ENCODE measurements at regions not wholly inside any gene's neighbourhood (a gene's known extent, or its start where the extent isn't known, plus 50 kb on each side); places are given as distances from the start of the nearest gene placed in this dataset.

- DNase-seq (ENCODE audit: low spot score in 2 of 2) = no peak
- Histone ChIP-seq H3K36me3 (replicated peaks) (no peaks in the 10 kb centered on the region), H3K9me3 (no peaks in the 10 kb centered on the region), H3K4me3 (no peak overlapping the region), H3K4me1 (peaks cover 11% of the 10 kb centered on the region), H3K27me3 (ENCODE audit: low read depth) (0 out of 2 replicates have a peak, but pooled peaks cover 3% of the 10 kb centered on the region)
- in situ Hi-C loops (cut with MboI; ENCODE audit: low sequenced_read_pairs) = loop anchor here (25.0 kb wide), 2 partner anchors 506 to 681 kb away; no protein-coding TSS in a partner anchor
Measured at GRCh38 chr1:240693036-240693435, 81.1 kb upstream of the GREM2 start.

GRCh38 chr1:240691909-240692705 is 80.2 kb upstream of the GREM2 start:
- H3K27me3 ChIP-seq (ENCODE audit: low read depth) = 0 out of 2 replicates have a peak, but pooled peaks cover 3% of the 10 kb centered on the region
- in situ Hi-C loops (cut with MboI; ENCODE audit: low sequenced_read_pairs) = loop anchor here (25.0 kb wide), 2 partner anchors 505 to 680 kb away; no protein-coding TSS in a partner anchor
- no peaks in the 10 kb centered on the region for H3K36me3 ChIP-seq (replicated peaks)
- H3K4me3 ChIP-seq = no peak overlapping the region
- H3K9me3 ChIP-seq = no peaks in the 10 kb centered on the region
- peak; percentile 53 to 65 for DNase-seq (ENCODE audit: low spot score in 2 of 2)
- H3K4me1 ChIP-seq = peaks cover 11% of the 10 kb centered on the region

- in situ Hi-C loops (cut with MboI; ENCODE audit: low sequenced_read_pairs) = loop anchor here (25.0 kb wide), 2 partner anchors 504 to 679 kb away; no protein-coding TSS in a partner anchor
- Histone ChIP-seq H3K36me3 (replicated peaks) (no peaks in the 10 kb centered on the region), H3K4me1 (peaks cover 11% of the 10 kb centered on the region), H3K4me3 (no peak overlapping the region), H3K27me3 (ENCODE audit: low read depth) (0 out of 2 replicates have a peak, but pooled peaks cover 3% of the 10 kb centered on the region), H3K9me3 (no peaks in the 10 kb centered on the region)
- no peak for DNase-seq (ENCODE audit: low spot score in 2 of 2)
Measured at GRCh38 chr1:240691501-240691900, 79.5 kb upstream of the GREM2 start.

- no peak overlapping the region for H3K4me3 ChIP-seq
- H3K36me3 ChIP-seq (replicated peaks) = no peaks in the 10 kb centered on the region
- in situ Hi-C loops (cut with MboI; ENCODE audit: low sequenced_read_pairs) = loop anchor here (25.0 kb wide), 2 partner anchors 501 to 676 kb away; no protein-coding TSS in a partner anchor
- DNase-seq (ENCODE audit: low spot score in 2 of 2) = no peak
- H3K4me1 ChIP-seq = peaks cover 7% of the 10 kb centered on the region; the same call in 1 of the 2 replicates
- no peaks in the 10 kb centered on the region for H3K9me3 ChIP-seq
- H3K27me3 ChIP-seq (ENCODE audit: low read depth) = no peaks in the 10 kb centered on the region
Measured at GRCh38 chr1:240687820-240688219, 75.9 kb upstream of the GREM2 start.

- Histone ChIP-seq H3K9me3 (no peaks in the 10 kb centered on the region), H3K36me3 (replicated peaks) (no peaks in the 10 kb centered on the region), H3K27me3 (ENCODE audit: low read depth) (no peaks in the 10 kb centered on the region), H3K4me3 (no peak overlapping the region), H3K4me1 (no peaks in the 10 kb centered on the region)
- in situ Hi-C loops (cut with MboI; ENCODE audit: low sequenced_read_pairs) = loop anchor here (25.0 kb wide), 2 partner anchors 496 to 671 kb away; no protein-coding TSS in a partner anchor
- DNase-seq (ENCODE audit: low spot score in 2 of 2) = no peak
Measured at GRCh38 chr1:240683576-240683975, 71.6 kb upstream of the GREM2 start.

GRCh38 chr1:240682859-240683242 is 70.9 kb upstream of the GREM2 start:
- no peaks in the 10 kb centered on the region for H3K4me1 ChIP-seq
- H3K9me3 ChIP-seq = no peaks in the 10 kb centered on the region
- in situ Hi-C loops (cut with MboI; ENCODE audit: low sequenced_read_pairs) = loop anchor here (25.0 kb wide), 2 partner anchors 496 to 671 kb away; no protein-coding TSS in a partner anchor
- no peak for DNase-seq (ENCODE audit: low spot score in 2 of 2)
- no peaks in the 10 kb centered on the region for H3K27me3 ChIP-seq (ENCODE audit: low read depth)
- no peaks in the 10 kb centered on the region for H3K36me3 ChIP-seq (replicated peaks)
- H3K4me3 ChIP-seq = no peak overlapping the region

GRCh38 chr1:240682166-240682858 is 70.4 kb upstream of the GREM2 start:
- H3K36me3 ChIP-seq (replicated peaks) = no peaks in the 10 kb centered on the region
- no peaks in the 10 kb centered on the region for H3K27me3 ChIP-seq (ENCODE audit: low read depth)
- H3K4me3 ChIP-seq = no peak overlapping the region
- no peaks in the 10 kb centered on the region for H3K4me1 ChIP-seq
- no peak for DNase-seq (ENCODE audit: low spot score in 2 of 2)
- in situ Hi-C loops (cut with MboI; ENCODE audit: low sequenced_read_pairs) = loop anchor here (25.0 kb wide), 2 partner anchors 495 to 670 kb away; no protein-coding TSS in a partner anchor
- no peaks in the 10 kb centered on the region for H3K9me3 ChIP-seq

GRCh38 chr1:240672132-240672811 is 60.3 kb upstream of the GREM2 start:
- DNase-seq (ENCODE audit: low spot score in 2 of 2) = no peak
- in situ Hi-C loops (cut with MboI; ENCODE audit: low sequenced_read_pairs) = no loop called here
- Histone ChIP-seq H3K9me3 (no peaks in the 10 kb centered on the region), H3K4me1 (no peaks in the 10 kb centered on the region), H3K4me3 (no peak overlapping the region), H3K36me3 (replicated peaks) (no peaks in the 10 kb centered on the region), H3K27me3 (ENCODE audit: low read depth) (no peaks in the 10 kb centered on the region)

- H3K27me3 ChIP-seq (ENCODE audit: low read depth) = no peaks in the 10 kb centered on the region
- DNase-seq (ENCODE audit: low spot score in 2 of 2) = no peak
- no peaks in the 10 kb centered on the region for H3K4me1 ChIP-seq
- in situ Hi-C loops (cut with MboI; ENCODE audit: low sequenced_read_pairs) = no loop called here
- no peaks in the 10 kb centered on the region for H3K9me3 ChIP-seq
- H3K36me3 ChIP-seq (replicated peaks) = no peaks in the 10 kb centered on the region
- no peak overlapping the region for H3K4me3 ChIP-seq
Measured at GRCh38 chr1:240667351-240667750, 55.4 kb upstream of the GREM2 start.

GRCh38 chr1:240666568-240667198 is 54.7 kb upstream of the GREM2 start:
- Histone ChIP-seq H3K36me3 (replicated peaks) (no peaks in the 10 kb centered on the region), H3K4me1 (no peaks in the 10 kb centered on the region), H3K27me3 (ENCODE audit: low read depth) (no peaks in the 10 kb centered on the region), H3K9me3 (no peaks in the 10 kb centered on the region), H3K4me3 (no peak overlapping the region)
- DNase-seq (ENCODE audit: low spot score in 2 of 2) = no peak
- in situ Hi-C loops (cut with MboI; ENCODE audit: low sequenced_read_pairs) = no loop called here

GRCh38 chr1:240663169-240663879 is 51.4 kb upstream of the GREM2 start:
- Histone ChIP-seq H3K4me1 (no peaks in the 10 kb centered on the region), H3K4me3 (no peak overlapping the region), H3K36me3 (replicated peaks) (no peaks in the 10 kb centered on the region), H3K27me3 (ENCODE audit: low read depth) (no peaks in the 10 kb centered on the region), H3K9me3 (no peaks in the 10 kb centered on the region)
- no peak for DNase-seq (ENCODE audit: low spot score in 2 of 2)
- in situ Hi-C loops (cut with MboI; ENCODE audit: low sequenced_read_pairs) = no loop called here
